Neural cell (in vitro differentiated cells): ENCODE measurements at regions not wholly inside any gene's neighbourhood (a gene's known extent, or its start where the extent isn't known, plus 50 kb on each side); places are given as distances from the start of the nearest gene placed in this dataset.

Source experiments
- H2AFZ ChIP-seq: fragments of 200-600, 300-800 bp; sonication (generic), shearing (Covaris generic); 2 replicates; pipeline ENCODE4 v1.6.0; 2014; ENCODE audit warnings: low read depth, mild to moderate bottlenecking, antibody characterized with exemption, low read length, moderate library complexity
- H3F3A ChIP-seq: fragments of 200-600 bp; shearing (Covaris generic); 2 replicates; pipeline ENCODE4 v1.6.1; 2016; ENCODE audit warnings: mild to moderate bottlenecking, moderate library complexity, mixed read lengths, antibody characterized with exemption, low read length; ENCODE audit not compliant: insufficient read depth, poor library complexity, severe bottlenecking
- H3K27ac ChIP-seq: fragments of 200-600, 300-800 bp; sonication (generic), shearing (Covaris generic); 2 replicates; pipeline ENCODE4 v1.5.1; 2014; ENCODE audit warnings: mild to moderate bottlenecking, low read length, moderate library complexity
- H3K27me3 ChIP-seq: fragments of 300-800, 200-600 bp; sonication (generic), shearing (Covaris generic); 2 replicates; pipeline ENCODE4 v1.6.0; 2014; ENCODE audit warnings: mild to moderate bottlenecking, low read depth, low read length, moderate library complexity; ENCODE audit not compliant: insufficient read depth
- H3K36me3 ChIP-seq: fragments of 300-800, 200-600 bp; sonication (generic), shearing (Covaris generic); 2 replicates; pipeline ENCODE4 v1.5.1; 2014; ENCODE audit warnings: mild to moderate bottlenecking, antibody characterized with exemption, low read length, moderate library complexity; ENCODE audit not compliant: insufficient read depth
- H3K4me2 ChIP-seq: fragments of 300-800, 200-600 bp; sonication (generic), shearing (Covaris generic); 2 replicates; pipeline ENCODE4 v1.6.0; 2014; ENCODE audit warnings: mild to moderate bottlenecking, low read length
- H3K4me3 ChIP-seq: fragments of 300-800, 200-600 bp; sonication (generic), shearing (Covaris generic); 2 replicates; pipeline ENCODE4 v1.5.1; 2014; ENCODE audit warnings: mild to moderate bottlenecking, low read length, moderate library complexity
- H3K79me2 ChIP-seq: fragments of 200-600 bp; shearing (Covaris generic); replicated peaks from 2 replicates; pipeline ENCODE4 v1.6.0; 2014; ENCODE audit warnings: mild to moderate bottlenecking, low read length, moderate library complexity; ENCODE audit not compliant: insufficient read depth
- H3K9ac ChIP-seq: fragments of 300-800, 200-600 bp; sonication (generic), shearing (Covaris generic); 2 replicates; pipeline ENCODE4 v1.6.1; 2016; ENCODE audit warnings: mild to moderate bottlenecking, low read length, mixed read lengths
- H3K9me2 ChIP-seq: fragments of 200-600 bp; shearing (Covaris generic); 2 replicates; pipeline ENCODE4 v1.6.1; 2016; ENCODE audit warnings: mild to moderate bottlenecking, low read length, mixed read lengths; ENCODE audit not compliant: insufficient read depth
- H3K9me3 ChIP-seq: fragments of 200-600, 300-800 bp; sonication (generic), shearing (Covaris generic); 2 replicates; pipeline ENCODE4 v1.6.1; 2016; ENCODE audit warnings: mild to moderate bottlenecking, mixed run types, low read length, moderate library complexity, mixed read lengths
- H4K20me1 ChIP-seq: fragments of 200-600 bp; shearing (Covaris generic); 2 replicates; pipeline ENCODE4 v1.6.1; 2016; ENCODE audit warnings: mild to moderate bottlenecking, mixed run types; ENCODE audit not compliant: insufficient read depth
- EP300 ChIP-seq: fragments of 450-650 bp; conservative IDR thresholded peaks from 2 replicates; pipeline ENCODE4 v1.6.1; 2014; ENCODE audit warnings: antibody characterized with exemption, mild to moderate bottlenecking, moderate library complexity; ENCODE audit not compliant: poor library complexity, severe bottlenecking
- EZH2 ChIP-seq: fragments of 200-600, 300-800 bp; shearing (Covaris generic), sonication (generic); IDR thresholded peaks from 2 replicates; pipeline ENCODE4 v1.6.1; 2014; ENCODE audit warnings: antibody characterized with exemption, low read length, borderline replicate concordance, mild to moderate bottlenecking; ENCODE audit not compliant: insufficient read depth, poor library complexity, severe bottlenecking
- MXI1 ChIP-seq: fragments of 450-650 bp; conservative IDR thresholded peaks from 2 replicates; pipeline ENCODE4 v1.6.1; 2014; ENCODE audit warnings: antibody characterized with exemption, mild to moderate bottlenecking; ENCODE audit not compliant: poor library complexity, severe bottlenecking
- POLR2AphosphoS5 ChIP-seq: IDR thresholded peaks from 2 replicates; pipeline ENCODE4 v1.6.1; 2012
- RAD21 ChIP-seq: fragments of 450-650 bp; conservative IDR thresholded peaks from 2 replicates; pipeline ENCODE4 v1.6.1; 2014; ENCODE audit warnings: antibody characterized with exemption, mild to moderate bottlenecking, moderate library complexity
- SMC3 ChIP-seq: fragments of 450-650 bp; conservative IDR thresholded peaks from 2 replicates; pipeline ENCODE4 v1.6.1; 2014; ENCODE audit warnings: antibody characterized with exemption, mild to moderate bottlenecking, moderate library complexity; ENCODE audit not compliant: poor library complexity
- TAF1 ChIP-seq: IDR thresholded peaks from 2 replicates; pipeline ENCODE4 v1.6.1; 2012; ENCODE audit warnings: low read depth
- TF ChIP-seq, protein P1 (sequence below): IDR thresholded peaks from 2 replicates; pipeline ENCODE4 v1.6.1; 2012; ENCODE audit warnings: borderline replicate concordance
- TF ChIP-seq, protein P2 (sequence below): fragments of 450-650 bp; IDR thresholded peaks from 2 replicates; pipeline ENCODE4 v1.5.1; 2014; ENCODE audit warnings: antibody characterized with exemption, mild to moderate bottlenecking, moderate library complexity; ENCODE audit not compliant: poor library complexity, severe bottlenecking

GRCh38 chr10:64175271-64175962 lies 654.2 kb downstream of the REEP3 start:
- Histone ChIP-seq H4K20me1 (no peaks in the 10 kb centered on the region), H3K4me2 (no peak overlapping the region), H3K9me2 (no peaks in the 10 kb centered on the region), H3K27ac (no peak overlapping the region), H2AFZ (no peak overlapping the region), H3K4me3 (no peak overlapping the region), H3K27me3 (no peaks in the 10 kb centered on the region), H3K9ac (no peak overlapping the region), H3K79me2 (no peaks in the 10 kb centered on the region), H3F3A (no peaks in the 10 kb centered on the region), H3K36me3 (no peaks in the 10 kb centered on the region), H3K9me3 (no peaks in the 10 kb centered on the region)
- TF ChIP-seq RAD21 (no peak), SMC3 (no peak), TAF1 (no peak), MXI1 (no peak), EZH2 (no peak), POLR2AphosphoS5 (no peak), EP300 (no peak)
- TF ChIP-seq, protein P1, sequence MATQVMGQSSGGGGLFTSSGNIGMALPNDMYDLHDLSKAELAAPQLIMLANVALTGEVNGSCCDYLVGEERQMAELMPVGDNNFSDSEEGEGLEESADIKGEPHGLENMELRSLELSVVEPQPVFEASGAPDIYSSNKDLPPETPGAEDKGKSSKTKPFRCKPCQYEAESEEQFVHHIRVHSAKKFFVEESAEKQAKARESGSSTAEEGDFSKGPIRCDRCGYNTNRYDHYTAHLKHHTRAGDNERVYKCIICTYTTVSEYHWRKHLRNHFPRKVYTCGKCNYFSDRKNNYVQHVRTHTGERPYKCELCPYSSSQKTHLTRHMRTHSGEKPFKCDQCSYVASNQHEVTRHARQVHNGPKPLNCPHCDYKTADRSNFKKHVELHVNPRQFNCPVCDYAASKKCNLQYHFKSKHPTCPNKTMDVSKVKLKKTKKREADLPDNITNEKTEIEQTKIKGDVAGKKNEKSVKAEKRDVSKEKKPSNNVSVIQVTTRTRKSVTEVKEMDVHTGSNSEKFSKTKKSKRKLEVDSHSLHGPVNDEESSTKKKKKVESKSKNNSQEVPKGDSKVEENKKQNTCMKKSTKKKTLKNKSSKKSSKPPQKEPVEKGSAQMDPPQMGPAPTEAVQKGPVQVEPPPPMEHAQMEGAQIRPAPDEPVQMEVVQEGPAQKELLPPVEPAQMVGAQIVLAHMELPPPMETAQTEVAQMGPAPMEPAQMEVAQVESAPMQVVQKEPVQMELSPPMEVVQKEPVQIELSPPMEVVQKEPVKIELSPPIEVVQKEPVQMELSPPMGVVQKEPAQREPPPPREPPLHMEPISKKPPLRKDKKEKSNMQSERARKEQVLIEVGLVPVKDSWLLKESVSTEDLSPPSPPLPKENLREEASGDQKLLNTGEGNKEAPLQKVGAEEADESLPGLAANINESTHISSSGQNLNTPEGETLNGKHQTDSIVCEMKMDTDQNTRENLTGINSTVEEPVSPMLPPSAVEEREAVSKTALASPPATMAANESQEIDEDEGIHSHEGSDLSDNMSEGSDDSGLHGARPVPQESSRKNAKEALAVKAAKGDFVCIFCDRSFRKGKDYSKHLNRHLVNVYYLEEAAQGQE = no peak
- TF ChIP-seq, protein P2, sequence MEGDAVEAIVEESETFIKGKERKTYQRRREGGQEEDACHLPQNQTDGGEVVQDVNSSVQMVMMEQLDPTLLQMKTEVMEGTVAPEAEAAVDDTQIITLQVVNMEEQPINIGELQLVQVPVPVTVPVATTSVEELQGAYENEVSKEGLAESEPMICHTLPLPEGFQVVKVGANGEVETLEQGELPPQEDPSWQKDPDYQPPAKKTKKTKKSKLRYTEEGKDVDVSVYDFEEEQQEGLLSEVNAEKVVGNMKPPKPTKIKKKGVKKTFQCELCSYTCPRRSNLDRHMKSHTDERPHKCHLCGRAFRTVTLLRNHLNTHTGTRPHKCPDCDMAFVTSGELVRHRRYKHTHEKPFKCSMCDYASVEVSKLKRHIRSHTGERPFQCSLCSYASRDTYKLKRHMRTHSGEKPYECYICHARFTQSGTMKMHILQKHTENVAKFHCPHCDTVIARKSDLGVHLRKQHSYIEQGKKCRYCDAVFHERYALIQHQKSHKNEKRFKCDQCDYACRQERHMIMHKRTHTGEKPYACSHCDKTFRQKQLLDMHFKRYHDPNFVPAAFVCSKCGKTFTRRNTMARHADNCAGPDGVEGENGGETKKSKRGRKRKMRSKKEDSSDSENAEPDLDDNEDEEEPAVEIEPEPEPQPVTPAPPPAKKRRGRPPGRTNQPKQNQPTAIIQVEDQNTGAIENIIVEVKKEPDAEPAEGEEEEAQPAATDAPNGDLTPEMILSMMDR = no peak

DNA sequence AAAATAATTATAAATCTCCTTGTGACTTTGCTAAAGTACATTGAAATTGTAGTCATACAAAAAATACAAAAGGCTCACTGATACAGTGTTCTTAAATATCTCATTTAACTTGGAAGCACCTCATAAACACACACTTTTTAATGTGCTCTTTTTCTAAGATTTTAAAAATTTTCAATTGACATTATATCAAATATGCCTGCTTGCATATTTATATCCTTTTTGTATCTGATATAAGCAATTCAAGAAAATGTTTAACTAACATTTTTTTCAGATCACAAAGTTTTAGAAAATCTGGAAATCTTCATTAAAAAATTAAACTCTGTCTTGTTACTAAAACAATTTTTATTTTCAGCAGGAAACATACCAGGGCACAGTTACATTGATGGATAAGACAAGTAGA lies 661.5 kb downstream of the REEP3 start:
- H3K79me2 ChIP-seq = no peaks in the 10 kb centered on the region
- no peak overlapping the region for H3K4me2 ChIP-seq
- H4K20me1 ChIP-seq = no peaks in the 10 kb centered on the region
- H3F3A ChIP-seq = no peaks in the 10 kb centered on the region
- no peaks in the 10 kb centered on the region for H3K27me3 ChIP-seq
- H2AFZ ChIP-seq = no peak overlapping the region
- H3K4me3 ChIP-seq = no peak overlapping the region
- H3K9me3 ChIP-seq = no peaks in the 10 kb centered on the region
- TF ChIP-seq, protein P1 = no peak
- TF ChIP-seq MXI1 (no peak), POLR2AphosphoS5 (no peak), RAD21 (no peak), SMC3 (no peak), TAF1 (no peak), EP300 (no peak), EZH2 (no peak)
- TF ChIP-seq, protein P2 = no peak
- H3K9me2 ChIP-seq = no peaks in the 10 kb centered on the region
- H3K36me3 ChIP-seq = no peaks in the 10 kb centered on the region
- H3K9ac ChIP-seq = no peak overlapping the region
- H3K27ac ChIP-seq = no peak overlapping the region
